Stomach (tissue), 8 donors: ENCODE measurements at regions not wholly inside any gene's neighbourhood (a gene's known extent, or its start where the extent isn't known, plus 50 kb on each side); places are given as distances from the start of the nearest gene placed in this dataset.
A peak's percentile ranks its signal among the peaks of the same experiment; 100 is the strongest.

Experiments
- DNase-seq, 2 donors: peaks; one replicate each; pipeline versions ENCODE4 v3.0.0 to v3.0.0-alpha.2; 2013 to 2019
- H3K27ac ChIP-seq, 5 donors: fragments of 200-600 bp in 4 of 5; sonication (generic) in 4 of 5; one replicate each; pipeline ENCODE4 v1.5.1; 2013 to 2019; ENCODE audit warnings: mild to moderate bottlenecking in 1 of 5, moderate library complexity in 1 of 5
- H3K27me3 ChIP-seq, 3 donors: fragments of 200-600 bp; sonication (generic); one replicate each; pipeline ENCODE4 v1.5.1; 2017 to 2019; ENCODE audit warnings: mixed run types in 1 of 3
- H3K36me3 ChIP-seq, 4 donors: fragments of 200-600 bp; sonication (generic); 1 replicate in 3 of 4; 2 replicates in 1 of 4; pipeline ENCODE4 v1.5.1; 2016 to 2019
- H3K4me1 ChIP-seq, 4 donors: fragments of 200-600 bp; sonication (generic); one replicate each; pipeline ENCODE4 v1.5.1; 2016 to 2019
- H3K4me3 ChIP-seq, 4 donors: fragments of 200-600 bp; sonication (generic) in 3 of 4; one replicate each; pipeline ENCODE4 v1.5.1; 2016 to 2019; ENCODE audit warnings: mild to moderate bottlenecking in 1 of 4
- H3K9me3 ChIP-seq, 4 donors: fragments of 200-600 bp; sonication (generic); one replicate each; pipeline ENCODE4 v1.5.1; 2016 to 2019
- CTCF ChIP-seq, 7 experiments: fragments of 450-650 bp in 4 of 7; fragments of 200-600 bp in 3 of 7; sonication (generic) in 3 of 7; IDR thresholded peaks; one replicate each; pipeline ENCODE4 v1.5.1; 2016 to 2019; ENCODE audit warnings: antibody characterized with exemption in 7 of 7, control low read depth in 2 of 7, mild to moderate bottlenecking in 1 of 7
- EP300 ChIP-seq: sonication (generic); formaldehyde crosslinking; IDR thresholded peaks from one replicate; pipeline ENCODE4 v1.6.1; 2017; ENCODE audit warnings: antibody characterized with exemption
- POLR2A ChIP-seq, 4 donors: fragments of 450-650 bp; IDR thresholded peaks; one replicate each; pipeline ENCODE4 v1.6.1; 2016; ENCODE audit warnings: antibody characterized with exemption in 4 of 4, control low read depth in 2 of 4, mild to moderate bottlenecking in 1 of 4, moderate library complexity in 1 of 4
- POLR2AphosphoS5 ChIP-seq, 3 donors: sonication (generic); formaldehyde crosslinking; IDR thresholded peaks; one replicate each; pipeline ENCODE4 v1.6.1; 2016; ENCODE audit warnings: antibody characterized with exemption in 3 of 3
- whole genome bisulfite sequencing, 5 donors: extraction: QIAGEN DNeasy Blood & Tissue Kit in 3 of 5; methylation state at CpG; one replicate each; pipeline versions ENCODE4 v1.1.5 to v1.1.7; 2013 to 2018; 5-methylcytosine and 5-hydroxymethylcytosine counted together
- intact Hi-C: fragments of 100-400 bp; cut with DNase I; formaldehyde crosslinking; loops from one replicate; pipeline ENCODE4 v1.15.1; 2023; ENCODE audit warnings: low total_unique reads
- donor health status: healthy with polysubstance abuse.
- donor health status: Bipolar disorder and iron deficiency.
- donor health status: healthy.

- peaks cover 0 to 33% (median 0%) of the 10 kb centered on the region in 3 donors for H3K27me3 ChIP-seq
- 88 to 92% (median 91%) methylated on average over 12 of the region's 12 CpGs for WGBS, 5 donors
- intact Hi-C loops: no loop called here
- H3K27ac ChIP-seq: no peak overlapping the region
- no peak for DNase-seq
- H3K36me3 ChIP-seq: no peaks in the 10 kb centered on the region
- TF ChIP-seq POLR2AphosphoS5 (IDR thresholded peaks at IDR 0.05): no peak
- TF ChIP-seq CTCF (IDR thresholded peaks at IDR 0.05): no peak
- TF ChIP-seq POLR2A (IDR thresholded peaks at IDR 0.05): no peak
- TF ChIP-seq EP300: no peak
- peaks cover 5 to 13% (median 7%) of the 10 kb centered on the region in 4 donors for H3K4me1 ChIP-seq
- no peak overlapping the region for H3K4me3 ChIP-seq
- no peaks in the 10 kb centered on the region for H3K9me3 ChIP-seq
Measured at GRCh38 chr11:119876841-119877240, 147.8 kb upstream of the NECTIN1 start.

GRCh38 chr11:119875841-119876600 lies 147.0 kb upstream of the NECTIN1 start:
- Histone ChIP-seq H3K27ac (no peak overlapping the region), H3K9me3 (no peaks in the 10 kb centered on the region), H3K4me1 (peaks cover 5 to 13% (median 7%) of the 10 kb centered on the region in 4 donors), H3K36me3 (no peaks in the 10 kb centered on the region), H3K4me3 (no peak overlapping the region), H3K27me3 (peaks cover 0 to 39% (median 0%) of the 10 kb centered on the region in 3 donors)
- DNase-seq: no peak
- TF ChIP-seq POLR2AphosphoS5 (IDR thresholded peaks at IDR 0.05) (no peak), EP300 (no peak), CTCF (IDR thresholded peaks at IDR 0.05) (no peak), POLR2A (IDR thresholded peaks at IDR 0.05) (no peak)
- intact Hi-C loops: no loop called here
- 79 to 88% (median 83%) methylated on average over 5 to 7 of the region's 7 CpGs for WGBS, 5 donors

- TF ChIP-seq EP300 (no peak), CTCF (IDR thresholded peaks at IDR 0.05) (no peak), POLR2A (IDR thresholded peaks at IDR 0.05) (no peak), POLR2AphosphoS5 (IDR thresholded peaks at IDR 0.05) (no peak)
- Histone ChIP-seq H3K27me3 (peaks cover 0 to 48% (median 0%) of the 10 kb centered on the region in 3 donors), H3K27ac (no peak overlapping the region), H3K36me3 (no peaks in the 10 kb centered on the region), H3K4me3 (no peak overlapping the region), H3K4me1 (peaks cover 0 to 7% (median 1%) of the 10 kb centered on the region in 4 donors), H3K9me3 (no peaks in the 10 kb centered on the region)
- intact Hi-C loops: no loop called here
- WGBS, 5 donors: 23 to 41% (median 38%) methylated on average over 12 to 15 of the region's 15 CpGs
- peak in 1 of 2 donors; percentile 38 for DNase-seq
Measured at GRCh38 chr11:119874660-119875238, 145.7 kb upstream of the NECTIN1 start.

GRCh38 chr11:119873761-119874421 lies 144.9 kb upstream of the NECTIN1 start:
- no peak for DNase-seq
- no peaks in the 10 kb centered on the region for H3K36me3 ChIP-seq
- TF ChIP-seq POLR2A (IDR thresholded peaks at IDR 0.05) (no peak), CTCF (IDR thresholded peaks at IDR 0.05) (no peak), EP300 (no peak)
- H3K27ac ChIP-seq: no peak overlapping the region
- intact Hi-C loops: no loop called here
- WGBS, 5 donors: 81 to 91% (median 88%) methylated on average over 15 to 17 of the region's 17 CpGs
- H3K9me3 ChIP-seq: no peaks in the 10 kb centered on the region
- H3K27me3 ChIP-seq: peaks cover 0 to 57% (median 0%) of the 10 kb centered on the region in 3 donors
- peaks cover 0 to 7% (median 0%) of the 10 kb centered on the region in 4 donors for H3K4me1 ChIP-seq
- H3K4me3 ChIP-seq: no peak overlapping the region
